Astrocyte of the hippocampus (primary cell): ENCODE measurements at regions not wholly inside any gene's neighbourhood (a gene's known extent, or its start where the extent isn't known, plus 50 kb on each side); places are given as distances from the start of the nearest gene placed in this dataset.

Experiments used
- DNase-seq: peaks from one replicate; pipeline ENCODE4 v3.0.0; 2011; ENCODE audit warnings: low read depth, low spot score

GRCh38 chr2:223519471-223519870 is 82.7 kb downstream of the SCG2 start:
- DNase-seq: no peak

GRCh38 chr2:223522796-223523195 is 79.4 kb downstream of the SCG2 start:
- no peak for DNase-seq

GRCh38 chr2:223523551-223524001 is 78.6 kb downstream of the SCG2 start:
- DNase-seq: peak; percentile 23

- no peak for DNase-seq
Observed at GRCh38 chr2:223524066-223524465, 78.1 kb downstream of the SCG2 start.

- DNase-seq: no peak
Observed at GRCh38 chr2:223526106-223526505, 76.1 kb downstream of the SCG2 start.

GRCh38 chr2:223528036-223528435 is 74.1 kb downstream of the SCG2 start:
- DNase-seq: peak; percentile 31

- DNase-seq: no peak
Observed at GRCh38 chr2:223529696-223530095, 72.5 kb downstream of the SCG2 start.

GRCh38 chr2:223530811-223531210 is 71.3 kb downstream of the SCG2 start:
- DNase-seq: no peak

GRCh38 chr2:223532161-223532560 is 70.0 kb downstream of the SCG2 start:
- DNase-seq: no peak

GRCh38 chr2:223532712-223533111 is 69.4 kb downstream of the SCG2 start:
- no peak for DNase-seq

- DNase-seq: no peak
Observed at GRCh38 chr2:223536546-223536945, 65.6 kb downstream of the SCG2 start.

- DNase-seq: peak; percentile 14
Observed at GRCh38 chr2:223537115-223537514, 65.0 kb downstream of the SCG2 start.

- DNase-seq: peak; percentile 68
Observed at GRCh38 chr2:223537651-223538601, 64.2 kb downstream of the SCG2 start.

- peak; percentile 39 for DNase-seq
Observed at GRCh38 chr2:223538920-223539440, 63.2 kb downstream of the SCG2 start.

GRCh38 chr2:223541546-223541945 is 60.6 kb downstream of the SCG2 start:
- DNase-seq: no peak

- DNase-seq: no peak
Observed at GRCh38 chr2:223542501-223542900, 59.7 kb downstream of the SCG2 start.

- no peak for DNase-seq
Observed at GRCh38 chr2:223545406-223545805, 56.8 kb downstream of the SCG2 start.

- no peak for DNase-seq
Observed at GRCh38 chr2:223545830-223546229, 56.3 kb downstream of the SCG2 start.
